ENCODE measurements at regions not wholly inside any gene's neighbourhood (a gene's known extent, or its start where the extent isn't known, plus 50 kb on each side); places are given as distances from the start of the nearest gene placed in this dataset.
"Not testable (repeated sequence)": the region's sequence is repeated elsewhere in the genome, so short reads cannot be mapped to it uniquely, and the experiment has no call there.

DNA sequence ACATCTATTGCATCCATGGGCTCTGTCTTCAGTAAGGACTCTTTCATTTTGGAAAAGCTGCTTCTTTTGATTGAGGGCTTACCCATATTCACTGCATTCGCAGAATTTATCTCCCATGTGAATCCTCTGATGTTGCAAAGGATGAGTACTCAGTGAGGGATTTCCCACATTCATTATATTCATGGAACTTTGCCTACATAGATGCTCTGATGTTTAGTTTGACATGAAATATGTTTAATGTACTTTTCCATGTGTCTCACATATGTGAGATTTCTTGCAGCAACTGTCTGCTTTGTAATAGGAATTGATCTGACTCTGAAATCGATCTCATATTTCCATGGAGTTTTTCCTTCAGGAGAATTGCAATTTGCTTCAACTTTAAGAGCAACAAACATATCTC is 1699.6 kb upstream of the FLRT2 start:
- DNase-seq (ENCODE audit: low spot score), result no peak

DNA sequence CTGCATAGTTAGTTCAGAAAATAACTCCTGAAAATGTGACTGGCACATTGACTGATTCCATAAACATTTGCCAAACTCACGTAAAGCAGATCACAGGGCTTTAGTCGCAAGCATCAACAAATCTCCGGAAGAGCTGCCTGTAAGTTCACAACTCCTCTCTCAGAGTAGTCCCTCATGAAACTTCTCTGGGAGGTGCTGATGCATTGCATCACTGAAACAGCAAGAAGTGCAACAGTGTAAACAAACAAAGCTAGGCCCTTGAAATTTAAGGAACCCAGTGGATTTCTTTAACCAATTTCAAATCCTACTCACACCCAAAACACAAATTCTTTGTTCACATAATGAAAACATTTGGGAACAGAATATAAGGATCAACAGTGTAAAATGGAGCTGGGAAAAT is 1691.7 kb upstream of the FLRT2 start:
- DNase-seq (ENCODE audit: low spot score), result no peak

DNA sequence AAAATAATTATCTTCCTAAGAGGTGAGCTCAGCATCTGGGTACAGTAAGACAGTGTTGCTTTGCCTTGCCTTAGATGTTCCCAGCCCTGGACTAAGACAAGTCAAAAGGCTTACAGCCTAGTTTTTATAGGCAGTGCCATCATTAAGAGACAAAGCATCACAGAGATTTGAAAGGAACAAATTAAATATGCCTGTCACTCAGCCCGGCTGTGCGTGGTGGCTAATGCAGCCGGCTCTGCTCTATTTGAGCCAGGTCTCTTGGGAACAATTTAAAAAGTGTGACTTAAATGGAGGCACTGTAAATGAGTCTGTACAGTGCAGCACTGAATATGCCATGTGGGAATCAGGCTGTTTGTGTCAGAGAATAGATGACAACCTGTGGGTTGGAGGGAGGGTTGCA is 1687.4 kb upstream of the FLRT2 start:
- no peak for DNase-seq (ENCODE audit: low spot score)

DNA sequence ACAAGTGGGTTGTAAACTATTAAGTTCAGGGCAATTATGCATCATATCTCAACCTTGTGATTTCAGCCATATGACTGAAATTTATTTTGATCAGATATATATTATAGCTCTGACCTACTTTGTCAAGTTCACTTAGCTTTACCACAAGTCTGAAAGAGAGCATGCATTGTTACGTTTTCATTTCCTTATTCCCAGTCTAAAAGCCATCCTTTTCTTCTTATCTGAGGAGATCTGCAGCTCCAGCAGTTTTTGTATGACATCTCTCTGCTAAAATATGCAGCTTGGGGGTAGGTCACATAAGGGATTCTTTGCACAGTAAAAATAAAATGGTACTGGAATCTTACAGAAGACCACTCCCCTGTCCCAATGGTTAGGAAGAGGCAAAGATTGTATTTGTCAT is 1682.8 kb upstream of the FLRT2 start:
- no peak for DNase-seq (ENCODE audit: low spot score)

DNA sequence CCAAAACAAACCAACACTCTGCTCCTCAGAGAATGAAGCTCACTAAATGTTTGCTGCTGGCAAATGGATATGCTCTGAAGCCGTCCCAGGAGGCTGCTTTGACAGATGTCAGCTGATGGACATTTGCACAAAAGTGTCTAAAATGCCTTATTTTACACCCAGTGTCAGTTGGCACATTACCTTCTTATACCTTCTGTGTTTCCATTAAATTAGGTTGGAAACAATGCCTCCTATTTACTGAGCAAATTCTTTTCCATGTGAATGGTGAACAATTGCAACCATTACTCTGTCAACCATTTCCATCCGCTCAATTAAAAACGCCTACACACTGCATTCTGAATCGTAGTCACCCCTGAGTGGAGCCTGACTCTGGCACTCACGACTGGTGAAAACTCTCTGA is 1679.9 kb upstream of the FLRT2 start:
- no peak for DNase-seq (ENCODE audit: low spot score)

DNA sequence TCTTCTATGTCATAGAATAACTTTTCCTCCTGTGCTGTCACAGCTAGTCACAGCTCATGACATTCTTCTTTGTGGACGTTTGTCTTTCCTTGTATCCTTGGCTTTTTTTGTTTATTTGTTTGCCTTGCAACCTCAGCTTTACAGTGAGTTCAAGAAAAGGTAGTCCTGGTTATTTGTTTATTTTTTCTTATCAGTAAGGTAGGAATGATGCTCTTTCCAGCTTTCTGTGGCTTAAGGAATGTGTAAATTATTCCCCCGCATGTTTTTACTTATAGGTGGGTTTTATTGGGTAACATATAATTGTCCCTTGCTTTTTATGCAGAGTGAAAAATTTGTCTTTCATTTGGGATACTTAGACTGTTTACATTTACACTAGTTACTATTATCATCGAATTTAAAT is 1673.6 kb upstream of the FLRT2 start:
- no peak for DNase-seq (ENCODE audit: low spot score)

DNA sequence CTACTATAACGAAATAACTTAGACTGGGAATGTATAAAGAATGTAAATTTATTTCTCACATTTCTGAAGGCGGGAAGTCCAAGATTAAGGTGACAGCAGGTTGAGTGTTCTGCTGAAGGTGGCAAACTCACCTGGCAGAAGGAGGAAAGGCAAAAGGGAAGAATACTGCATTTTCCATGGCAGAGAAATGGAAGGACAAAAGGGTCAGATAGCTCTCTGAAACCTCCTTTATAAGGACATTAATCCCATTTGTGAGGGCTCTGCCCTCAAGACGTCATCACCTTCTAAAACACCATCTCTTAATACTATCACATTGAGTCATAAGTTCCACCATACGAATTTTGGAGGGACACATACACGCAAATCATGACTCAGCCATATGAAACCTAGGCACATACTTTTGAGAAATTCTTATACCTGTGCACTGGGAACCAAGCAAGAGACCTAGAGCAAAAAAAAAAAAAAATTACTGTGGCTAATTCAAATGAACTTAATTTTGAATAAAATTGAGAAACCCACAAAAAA is 1669.3 kb upstream of the FLRT2 start:
- DNase-seq (ENCODE audit: low spot score), result no peak

DNA sequence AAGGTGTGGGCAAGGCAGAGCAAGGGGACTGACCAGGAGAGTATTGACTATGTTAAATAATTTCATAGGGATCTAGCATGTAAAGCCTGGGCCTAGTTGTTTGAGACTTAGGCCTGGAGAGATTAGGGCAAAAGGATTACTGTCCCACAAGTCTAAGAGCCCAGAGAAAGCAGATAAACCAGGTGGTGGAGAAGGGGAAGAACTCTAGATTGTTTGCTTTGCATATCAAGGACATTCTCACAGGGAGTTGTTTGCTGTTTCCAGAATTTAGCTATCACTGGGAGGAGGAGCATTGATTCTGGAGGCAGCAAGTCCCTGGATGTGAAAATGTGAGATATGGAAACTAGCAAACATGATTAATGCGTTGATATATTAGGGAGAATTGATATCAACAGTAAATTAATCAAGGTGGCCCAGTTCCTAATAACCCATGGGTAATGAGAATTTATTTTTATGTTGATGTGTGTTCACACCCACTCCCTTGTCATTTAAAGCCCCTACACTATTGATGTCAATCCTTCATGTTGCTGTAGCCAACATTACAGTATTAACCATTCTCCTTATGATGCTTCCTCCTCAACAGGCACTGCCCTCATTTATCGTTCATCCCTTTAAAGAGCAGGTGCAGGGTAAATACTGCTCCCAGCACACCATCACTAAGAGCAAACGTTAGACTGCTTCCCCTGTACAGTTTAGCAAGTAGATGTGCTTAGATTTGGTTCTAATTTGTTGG is 1666.7 kb upstream of the FLRT2 start:
- no peak for DNase-seq (ENCODE audit: low spot score)

DNA sequence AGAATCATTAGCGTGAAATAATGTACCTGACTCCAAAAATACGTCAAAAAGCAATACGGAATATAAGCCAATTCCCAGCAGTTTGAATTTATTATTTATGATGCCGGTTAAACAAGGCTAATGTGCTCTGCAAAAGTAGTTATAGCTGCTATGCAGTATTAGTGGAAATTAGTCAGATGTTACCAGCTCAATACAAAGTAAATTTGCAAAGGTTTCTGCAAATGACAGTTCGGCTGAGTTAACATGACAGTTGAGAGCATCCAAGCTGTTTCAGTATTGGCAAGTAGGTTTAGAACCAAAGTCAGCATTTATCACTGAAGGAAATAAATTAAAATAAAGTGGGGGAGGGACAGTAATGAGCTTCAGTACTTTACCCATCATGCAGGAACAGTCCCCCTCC is 1665.8 kb upstream of the FLRT2 start:
- DNase-seq (ENCODE audit: low spot score), result no peak

DNA sequence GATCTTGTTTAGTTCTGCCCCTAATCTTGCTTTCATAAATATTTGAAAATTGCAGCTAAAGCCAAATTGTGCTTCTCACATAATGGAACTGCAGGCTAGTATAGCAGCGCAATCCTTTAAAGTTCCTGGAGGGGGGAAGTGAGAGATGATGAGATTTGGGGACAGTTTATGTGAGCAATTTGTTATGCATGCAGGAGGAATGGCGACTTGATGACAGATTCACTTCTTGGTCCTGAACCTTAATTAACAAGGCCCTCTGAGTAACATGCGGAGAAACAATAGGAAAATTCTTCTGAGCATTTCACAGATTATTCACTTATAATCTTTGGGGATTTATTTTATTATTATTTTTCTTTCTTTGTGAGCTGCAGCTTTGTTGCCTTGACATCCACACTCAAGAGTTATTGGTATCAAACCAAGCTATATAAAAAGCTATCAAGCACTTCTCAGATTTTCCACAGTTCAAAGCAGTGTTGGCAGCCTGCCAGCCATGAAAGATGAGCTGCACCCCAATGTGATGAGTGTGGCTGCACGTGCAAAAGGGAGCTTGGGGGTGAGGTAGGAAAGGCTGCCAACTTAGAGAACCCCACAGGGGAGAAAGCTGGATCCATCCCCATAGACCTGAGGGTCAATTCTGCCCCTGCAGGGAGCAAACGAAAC is 1662.2 kb upstream of the FLRT2 start:
- no peak for DNase-seq (ENCODE audit: low spot score)

DNA sequence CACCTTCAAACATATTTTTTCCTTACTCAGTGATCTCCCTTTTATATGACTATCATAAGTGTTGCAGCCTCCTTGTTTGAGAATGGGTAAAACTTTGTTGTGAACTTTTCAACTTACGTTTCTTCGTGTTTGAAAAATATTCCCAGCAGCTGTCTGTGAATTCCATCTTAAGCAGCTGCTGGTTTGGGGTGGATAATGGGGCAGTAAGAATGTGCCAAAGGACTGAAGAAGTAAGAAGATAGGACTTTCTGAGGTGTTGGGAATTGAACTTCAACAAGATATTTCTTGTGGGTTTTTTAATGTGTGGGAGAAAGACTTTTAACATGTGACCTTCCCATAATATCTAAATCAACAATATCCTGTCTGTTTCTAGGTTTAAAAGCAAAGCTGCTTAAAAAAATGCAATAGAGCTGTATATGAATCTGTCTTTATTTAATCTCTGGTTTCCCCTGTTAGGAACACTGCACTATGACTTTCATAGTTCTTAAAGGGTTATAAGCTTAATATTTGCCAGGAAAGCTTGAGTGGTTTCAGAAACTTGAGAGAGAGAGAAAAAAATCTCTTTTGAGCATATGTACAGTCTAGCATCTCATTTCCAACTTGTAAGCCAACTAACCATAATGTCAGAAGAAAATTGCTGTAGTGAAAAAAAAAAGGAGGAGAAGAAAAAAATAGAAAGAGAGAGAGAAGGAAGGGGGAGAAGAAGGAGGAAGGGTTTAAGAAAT is 1659.2 kb upstream of the FLRT2 start:
- no peak for DNase-seq (ENCODE audit: low spot score)

DNA sequence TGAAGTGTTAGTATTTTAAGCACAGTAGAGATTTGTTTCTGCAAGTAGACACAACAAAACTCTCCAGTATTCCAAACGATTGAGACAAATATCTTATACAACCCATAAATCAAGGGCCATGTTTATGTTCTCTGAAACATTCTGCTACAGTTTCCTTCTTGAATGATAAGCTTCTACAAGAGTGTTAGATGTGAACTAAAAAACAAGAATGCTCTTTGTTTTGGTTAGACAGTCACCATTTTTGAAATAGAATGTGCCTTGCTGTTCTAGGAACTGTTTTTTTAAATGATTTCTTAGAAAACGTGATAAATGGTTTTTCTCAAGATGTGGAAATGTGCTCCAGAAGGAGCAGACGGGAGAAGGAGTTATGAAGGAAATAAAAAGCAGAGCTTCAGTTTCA is 1656.3 kb upstream of the FLRT2 start:
- DNase-seq (ENCODE audit: low spot score), result no peak

DNA sequence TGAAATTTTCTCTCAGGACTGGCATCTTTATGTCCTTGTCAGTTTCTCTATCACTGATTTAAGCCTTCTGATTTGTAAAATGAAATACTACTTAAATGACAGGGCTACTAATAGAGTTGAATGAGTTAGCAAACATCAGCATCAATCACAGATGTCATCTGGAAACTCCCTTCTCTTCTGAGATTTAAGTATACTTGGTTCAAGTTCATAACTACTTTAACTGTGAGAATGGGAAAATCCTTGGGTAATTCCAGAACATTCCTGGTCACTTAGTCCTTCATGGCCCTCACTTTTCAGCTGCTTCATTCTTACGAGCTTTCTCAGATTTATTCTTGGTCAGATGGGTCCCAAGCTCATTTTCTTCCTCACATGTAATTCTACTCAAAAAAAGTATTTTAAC is 1655.3 kb upstream of the FLRT2 start:
- no peak for DNase-seq (ENCODE audit: low spot score)

DNA sequence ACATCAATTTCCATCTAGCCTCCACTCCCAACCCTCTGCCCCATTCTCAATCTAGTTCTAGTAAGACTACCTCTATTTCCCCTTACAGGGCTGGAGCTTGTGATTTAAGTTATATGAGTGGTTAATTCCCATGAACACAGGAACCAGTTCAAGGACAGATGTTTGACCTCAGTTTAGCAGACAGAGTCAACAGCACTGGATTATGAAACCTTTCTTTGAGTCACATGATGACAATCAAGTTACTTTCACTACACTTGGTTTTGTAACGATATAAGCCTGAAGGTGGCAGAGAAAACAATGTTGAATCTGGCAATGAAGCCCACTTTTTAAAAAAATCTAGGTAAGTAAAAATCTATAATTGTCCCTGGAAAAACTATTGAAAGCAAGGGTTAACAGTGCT is 1646.2 kb upstream of the FLRT2 start:
- no peak for DNase-seq (ENCODE audit: low spot score)

DNA sequence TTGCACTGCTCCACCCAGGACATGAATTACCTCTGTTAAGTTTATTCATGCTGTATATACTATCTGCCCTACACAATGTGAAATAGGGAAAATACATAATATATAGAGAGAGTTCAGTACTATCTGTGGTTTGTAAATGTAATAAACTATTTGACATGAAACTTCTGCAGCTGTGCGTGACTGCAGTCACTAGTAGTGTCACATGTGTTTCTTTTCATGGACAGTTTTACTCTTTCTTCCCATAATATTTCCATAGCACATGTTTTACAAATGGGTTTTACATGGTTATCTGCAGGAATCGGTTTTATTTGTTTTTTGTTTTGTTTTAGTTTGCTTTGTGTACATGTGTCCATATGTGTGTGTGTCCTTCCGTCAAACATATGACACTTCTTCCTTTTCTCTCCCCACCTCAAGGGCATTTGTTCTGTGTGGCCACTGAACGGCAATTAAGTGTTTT is 1644.1 kb upstream of the FLRT2 start:
- no peak for DNase-seq (ENCODE audit: low spot score)

DNA sequence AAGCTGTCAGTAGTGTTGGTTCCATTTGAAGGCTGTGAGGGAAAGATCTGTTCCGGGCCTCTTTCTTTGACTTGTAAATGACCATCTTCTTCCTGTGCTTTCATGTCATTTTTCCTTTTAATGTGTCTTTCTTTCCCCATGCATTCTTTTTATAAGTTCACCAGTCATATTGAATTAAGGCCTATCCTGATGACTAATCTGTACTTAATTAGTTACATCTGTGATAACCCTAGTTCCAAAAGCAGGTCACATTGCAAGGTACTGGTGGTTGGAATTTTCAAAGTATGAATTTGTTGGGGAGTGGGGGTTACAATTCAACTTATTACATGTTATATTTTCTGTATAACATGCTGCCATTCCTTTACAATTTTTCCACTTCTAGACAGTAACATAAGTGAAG is 1642.1 kb upstream of the FLRT2 start:
- no peak for DNase-seq (ENCODE audit: low spot score)

DNA sequence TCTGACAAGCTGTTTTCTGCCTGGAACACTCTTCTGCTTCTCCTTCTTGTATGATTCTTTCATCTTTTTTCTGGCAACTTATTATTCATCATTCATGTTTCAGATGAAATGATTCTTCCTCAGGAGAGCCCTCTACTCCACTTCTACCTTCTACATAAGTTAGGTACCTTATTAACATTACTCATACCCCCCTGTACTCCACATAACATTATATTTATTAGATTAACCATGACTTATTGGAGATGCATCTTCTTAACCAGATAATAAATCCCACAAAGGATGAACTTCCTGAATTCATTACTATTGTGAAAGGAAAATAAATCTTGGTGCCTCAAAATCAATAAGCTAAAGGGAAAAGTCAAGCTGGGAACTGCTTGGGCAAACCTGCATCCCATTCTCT is 1636.5 kb upstream of the FLRT2 start:
- no peak for DNase-seq (ENCODE audit: low spot score)

DNA sequence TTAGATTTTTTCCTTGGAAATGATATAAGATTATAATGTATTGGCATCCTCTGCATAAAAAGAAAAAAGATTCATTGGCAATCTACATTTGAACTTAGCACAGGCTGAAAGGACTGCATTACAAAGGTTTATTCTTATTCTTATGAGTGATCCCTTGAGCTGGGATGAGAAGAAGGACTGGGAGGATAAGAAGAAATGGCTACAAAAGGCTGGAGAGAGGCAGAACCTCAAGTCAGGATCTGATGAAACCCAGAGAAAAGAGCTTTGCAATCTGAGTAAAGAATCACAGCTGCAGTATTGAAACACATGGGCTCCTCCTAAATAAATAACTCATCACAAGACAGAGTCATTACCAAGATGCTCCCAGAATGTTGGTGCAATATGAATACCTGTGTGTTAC is 1635.4 kb upstream of the FLRT2 start:
- no peak for DNase-seq (ENCODE audit: low spot score)

DNA sequence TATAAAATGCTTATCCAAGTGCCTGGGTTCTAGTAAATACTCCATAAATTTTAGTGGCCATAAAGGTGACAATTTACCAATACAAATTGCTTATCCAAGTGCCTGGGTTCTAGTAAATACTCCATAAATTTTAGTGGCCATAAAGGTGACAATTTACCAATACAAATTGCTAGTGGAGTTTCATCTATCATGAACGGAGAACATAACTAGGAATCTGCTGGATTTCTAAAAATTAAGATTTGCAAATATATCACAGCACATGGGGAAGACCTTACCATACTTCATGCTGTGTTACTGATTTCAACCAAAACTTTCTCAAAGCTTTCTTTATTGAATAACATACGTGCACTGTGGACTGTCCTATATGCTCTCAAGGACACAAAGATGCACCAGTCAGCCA is 1631.4 kb upstream of the FLRT2 start:
- not testable (repeated sequence) for DNase-seq (ENCODE audit: low spot score)

DNA sequence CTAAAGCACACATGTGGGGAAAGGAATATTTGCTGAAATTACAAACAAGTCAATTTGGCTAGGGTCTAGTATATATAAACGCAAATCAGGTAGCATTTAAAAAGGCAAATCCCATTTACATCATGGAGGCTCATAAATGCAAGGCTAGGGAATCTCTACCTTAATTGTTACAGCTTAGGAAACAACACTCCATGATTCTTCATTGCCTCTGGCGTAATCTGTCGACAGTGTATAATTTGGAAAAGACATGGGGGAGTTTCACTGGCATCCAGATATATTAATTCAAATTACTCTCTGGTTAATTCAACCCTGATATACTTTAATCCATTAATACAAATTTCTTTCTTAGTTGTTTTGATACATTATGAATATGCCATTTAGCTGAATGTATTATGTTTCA is 1630.2 kb upstream of the FLRT2 start:
- no peak for DNase-seq (ENCODE audit: low spot score)

DNA sequence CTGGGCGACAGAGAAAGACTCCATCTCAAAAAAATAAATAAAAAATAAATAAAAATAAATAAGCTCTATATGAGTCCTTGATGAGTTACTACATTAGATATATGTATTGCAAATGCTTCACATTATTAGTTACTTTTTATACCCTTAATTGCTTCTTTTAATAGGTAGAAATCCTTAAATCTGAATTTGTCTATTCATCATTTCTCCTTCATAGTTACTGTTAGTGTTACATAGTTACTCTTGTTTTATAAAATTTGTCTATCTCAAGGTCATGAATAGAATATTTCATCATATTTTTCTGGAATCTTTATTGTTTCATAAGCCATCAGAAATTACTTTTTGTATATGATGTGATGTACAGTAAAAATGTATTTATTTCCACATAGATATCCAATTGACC is 1624.8 kb upstream of the FLRT2 start:
- no peak for DNase-seq (ENCODE audit: low spot score)

DNA sequence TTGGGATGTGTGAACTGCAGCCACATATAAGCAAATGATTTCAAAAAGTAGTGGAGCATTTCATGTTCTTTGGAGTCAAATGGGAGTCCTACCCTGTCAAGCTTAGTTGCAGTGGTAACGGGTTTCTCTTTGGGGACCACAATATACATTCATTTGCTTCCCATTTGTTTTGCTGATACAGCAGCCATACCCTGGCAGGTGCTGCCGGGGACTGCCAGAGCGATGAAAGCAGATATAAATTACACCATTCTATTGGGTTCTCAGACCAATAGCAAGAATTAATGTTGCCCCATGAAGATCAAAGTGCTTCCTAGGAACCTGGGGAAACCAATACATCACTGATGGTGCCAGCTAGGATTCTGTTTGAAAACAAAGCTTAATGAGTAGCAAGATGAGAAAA is 1621.5 kb upstream of the FLRT2 start:
- DNase-seq (ENCODE audit: low spot score), result no peak

DNA sequence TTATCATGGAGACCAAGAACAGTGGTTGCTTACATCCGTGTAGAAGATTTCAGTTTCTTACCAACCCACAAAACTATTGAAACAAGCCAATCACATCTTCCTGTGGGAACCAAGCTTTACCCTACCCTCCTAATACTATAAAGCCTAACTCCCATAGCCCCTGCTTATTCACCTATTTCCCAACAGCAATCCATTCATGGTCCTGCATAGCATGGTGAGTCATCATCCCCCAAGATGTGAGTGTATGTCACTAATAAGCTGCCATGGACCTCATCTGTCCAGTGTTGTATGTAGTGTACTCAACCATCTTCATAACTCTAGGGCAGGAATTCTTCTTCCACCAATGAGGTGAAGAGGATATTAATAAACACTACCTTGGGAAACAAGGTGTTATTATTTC is 1620.4 kb upstream of the FLRT2 start:
- DNase-seq (ENCODE audit: low spot score), result no peak
